Activated naive CD4-positive, alpha-beta T cell (primary cell): ENCODE measurements at regions not wholly inside any gene's neighbourhood (a gene's known extent, or its start where the extent isn't known, plus 50 kb on each side); places are given as distances from the start of the nearest gene placed in this dataset.

Experiments
- DNase-seq, 4 experiments: peaks; one replicate each; lab custom pipeline; 2025; lab: John Stamatoyannopoulos, UW

DNA sequence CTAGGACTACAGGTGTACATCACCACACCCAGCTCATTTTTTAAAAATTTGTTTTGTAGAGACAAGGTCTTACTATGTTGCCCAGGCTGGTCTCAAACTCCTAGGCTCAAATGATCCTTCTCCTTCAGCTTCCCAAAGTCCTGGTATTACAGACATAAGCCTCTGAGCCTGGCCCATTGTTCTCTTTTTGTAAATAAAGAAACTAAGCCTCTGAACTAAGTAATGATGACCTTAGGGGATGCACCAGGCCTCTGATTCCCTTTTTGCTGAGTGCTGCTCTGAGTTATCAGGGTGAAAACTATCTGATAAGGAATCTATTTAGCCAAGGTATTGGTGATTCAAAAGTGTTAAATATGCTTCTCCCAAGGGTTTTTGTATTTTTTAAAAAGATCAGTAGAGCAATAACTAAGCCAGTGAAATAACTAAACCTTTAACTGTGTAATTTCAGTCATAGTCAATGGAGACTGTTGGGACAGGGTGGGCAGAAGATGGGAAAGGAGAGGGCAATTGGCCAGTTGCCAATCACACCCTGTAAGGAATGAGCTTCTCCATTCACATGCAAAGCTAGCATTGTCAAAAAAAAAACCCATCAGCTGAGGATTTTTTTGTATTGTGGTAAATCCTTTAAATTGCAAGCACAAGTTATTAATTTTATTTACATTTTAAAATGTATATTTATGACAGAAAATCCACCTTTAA is 194.8 kb upstream of the PFN2 start:
- no peak for DNase-seq

DNA sequence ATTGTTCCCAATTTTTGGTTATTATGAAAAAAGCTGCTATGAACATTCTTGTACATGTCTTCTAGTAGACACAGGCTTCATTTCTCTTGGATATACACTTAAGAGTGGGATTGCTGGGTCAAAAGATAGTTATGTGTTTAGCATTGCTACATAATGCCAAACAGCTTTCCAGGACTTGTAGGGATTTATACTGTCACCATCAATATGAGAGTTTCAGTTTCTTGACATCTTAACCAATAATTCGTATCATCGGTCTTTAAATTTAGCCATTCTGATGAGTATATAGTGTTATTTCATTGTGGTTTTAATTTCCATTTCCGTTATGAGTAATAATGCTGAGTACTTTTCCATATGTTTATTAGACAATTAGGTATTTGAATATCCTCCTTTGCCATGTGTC is 190.3 kb upstream of the PFN2 start:
- no peak for DNase-seq

- DNase-seq, result no peak
Observed at GRCh38 chr3:150158943-150159625, 188.4 kb upstream of the PFN2 start.

DNA sequence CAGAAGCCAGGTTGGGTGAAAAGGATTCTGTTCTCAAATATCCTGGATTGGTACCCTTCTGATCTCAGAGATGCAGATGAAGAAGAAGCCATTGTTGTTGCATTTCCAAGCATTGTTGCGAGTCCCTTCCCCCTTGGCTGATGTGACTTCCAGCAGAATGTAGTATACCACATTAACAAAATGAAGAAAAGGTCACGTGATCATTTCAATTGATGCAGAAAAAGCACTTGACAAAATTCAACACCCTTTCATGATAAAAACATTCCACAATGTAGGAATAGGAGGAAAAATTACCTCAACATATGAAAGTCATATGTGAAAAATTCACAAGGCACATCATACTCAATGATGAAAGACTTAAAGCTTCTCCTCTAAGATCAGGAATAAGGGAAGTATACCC is 181.9 kb upstream of the PFN2 start:
- DNase-seq, result no peak

DNA sequence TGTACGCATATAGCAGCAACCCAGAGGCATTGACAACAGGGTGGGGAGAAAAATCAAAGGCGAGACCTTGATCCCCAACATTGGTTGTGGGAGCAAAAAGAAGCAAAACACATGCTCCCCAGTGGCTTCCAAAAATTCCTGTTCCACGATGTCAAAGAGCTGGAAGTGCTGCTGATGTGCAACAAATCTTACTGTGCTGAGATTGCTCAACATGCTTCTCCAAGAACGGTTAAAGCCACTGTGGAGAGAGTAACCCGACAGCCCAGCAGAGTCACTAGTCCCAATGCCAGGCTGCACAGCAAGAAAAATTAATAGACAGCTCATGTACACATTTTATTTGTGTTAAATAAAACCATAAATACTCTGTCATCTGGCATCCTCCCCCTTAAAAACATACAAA is 179.9 kb upstream of the PFN2 start:
- DNase-seq, result no peak

GRCh38 chr3:150149651-150150051 is 179.0 kb upstream of the PFN2 start:
- DNase-seq, result no peak

GRCh38 chr3:150148227-150148626 is 177.5 kb upstream of the PFN2 start:
- no peak for DNase-seq

DNA sequence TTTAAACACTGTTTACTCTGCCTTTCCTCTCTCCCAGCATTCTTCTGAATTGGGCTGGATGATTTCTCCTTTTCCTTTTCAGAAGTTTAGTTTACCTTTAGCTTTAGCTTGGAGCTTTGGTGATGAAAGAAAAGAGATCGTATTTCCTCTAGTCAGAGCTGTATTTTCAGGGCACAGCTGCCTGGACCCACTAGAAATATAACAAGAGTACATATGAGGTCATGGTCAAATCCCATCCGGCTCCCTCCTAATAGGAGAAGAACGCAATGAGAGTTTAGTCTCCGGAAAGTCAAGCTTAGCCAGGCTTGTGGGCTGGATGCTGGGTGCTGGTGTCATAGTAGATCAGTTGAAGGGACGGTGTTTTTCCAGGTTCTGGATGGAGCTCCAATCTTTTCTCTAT is 177.1 kb upstream of the PFN2 start:
- no peak for DNase-seq

DNA sequence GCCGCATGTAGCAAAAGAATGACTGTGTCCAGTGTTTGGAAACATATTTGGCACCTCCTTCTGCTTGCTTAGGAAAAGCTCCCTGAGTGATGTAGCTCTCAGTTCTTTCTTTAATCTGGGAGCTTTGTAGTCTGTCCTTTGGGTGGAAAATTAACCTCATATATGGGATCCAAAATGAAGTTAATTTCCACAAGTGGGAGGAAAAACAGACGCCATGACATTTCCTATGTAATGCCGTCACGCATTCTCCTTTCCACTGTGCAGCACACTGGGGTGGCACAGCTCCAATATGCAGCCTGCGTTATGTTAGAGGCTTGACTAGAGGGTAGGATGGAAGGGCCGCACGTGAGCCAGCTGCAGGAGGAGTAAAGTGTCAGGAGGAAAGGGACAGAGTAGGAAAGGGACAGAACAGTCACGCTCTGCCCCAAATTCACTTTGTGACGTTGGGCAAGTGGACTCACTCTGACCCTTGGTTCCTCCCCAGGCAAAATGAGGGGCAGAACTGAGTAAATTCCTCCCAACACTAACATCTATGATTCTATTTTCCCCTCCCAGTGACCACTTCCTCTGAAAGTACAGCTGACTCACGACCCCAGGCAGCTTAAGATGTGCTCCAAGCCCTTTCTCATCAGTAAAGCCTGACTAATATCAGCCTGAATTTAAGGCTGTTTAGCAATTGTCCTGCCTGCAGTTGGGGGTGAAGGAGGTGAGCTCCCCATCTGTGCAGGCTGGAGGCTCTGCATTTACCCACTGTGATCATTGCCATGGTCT is 176.5 kb upstream of the PFN2 start:
- DNase-seq, result no peak

- no peak for DNase-seq
Observed at GRCh38 chr3:150145659-150146058, 175.0 kb upstream of the PFN2 start.

GRCh38 chr3:150144191-150144708 is 173.6 kb upstream of the PFN2 start:
- no peak for DNase-seq

GRCh38 chr3:150142936-150143335 is 172.2 kb upstream of the PFN2 start:
- DNase-seq, result no peak

DNA sequence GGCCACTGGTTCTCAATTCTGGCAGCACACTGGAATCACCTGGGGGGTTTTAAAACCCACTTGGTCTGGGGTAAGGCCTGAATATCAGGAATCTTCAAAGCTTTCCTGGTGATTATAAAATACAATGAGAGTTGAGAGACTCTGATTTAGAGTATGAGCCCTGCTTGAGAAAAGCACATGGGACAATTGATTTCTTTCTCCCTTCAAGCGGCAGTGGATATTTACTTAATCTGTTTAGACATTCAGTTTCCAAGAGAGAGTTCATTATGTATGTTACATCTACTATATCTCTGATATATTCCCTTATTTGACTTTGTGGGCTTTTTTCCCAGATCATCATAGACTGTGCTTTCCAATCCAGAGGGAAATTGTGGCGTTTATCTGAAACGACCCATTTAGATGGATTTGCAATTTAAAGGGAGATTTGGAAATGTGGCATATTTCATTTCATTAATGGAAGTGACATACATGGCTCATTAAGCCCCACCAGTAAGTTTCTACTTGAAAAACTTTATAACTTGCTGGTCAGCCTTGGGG is 171.2 kb upstream of the PFN2 start:
- no peak for DNase-seq

- DNase-seq, result no peak
Observed at GRCh38 chr3:150140614-150141321, 170.1 kb upstream of the PFN2 start.

GRCh38 chr3:150138824-150139223 is 168.1 kb upstream of the PFN2 start:
- no peak for DNase-seq

DNA sequence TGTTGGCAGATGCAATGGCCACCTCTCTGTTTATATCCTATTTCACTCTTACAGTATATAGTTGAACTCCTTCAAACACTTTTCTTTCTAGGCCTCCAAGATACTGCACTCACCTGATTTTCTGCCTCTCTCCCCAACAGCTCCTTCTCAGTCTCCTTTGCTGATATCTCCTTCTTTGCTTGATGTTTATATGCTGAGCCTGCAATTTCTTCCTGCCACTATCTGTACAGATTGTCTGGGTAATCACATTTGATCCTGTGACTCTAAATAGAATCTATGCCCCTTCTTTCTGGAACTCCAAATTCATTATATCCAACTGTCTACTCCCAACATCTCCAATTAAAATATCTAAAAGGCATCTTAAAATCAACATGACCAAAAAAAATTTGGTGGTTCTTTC is 165.5 kb upstream of the PFN2 start:
- no peak for DNase-seq

DNA sequence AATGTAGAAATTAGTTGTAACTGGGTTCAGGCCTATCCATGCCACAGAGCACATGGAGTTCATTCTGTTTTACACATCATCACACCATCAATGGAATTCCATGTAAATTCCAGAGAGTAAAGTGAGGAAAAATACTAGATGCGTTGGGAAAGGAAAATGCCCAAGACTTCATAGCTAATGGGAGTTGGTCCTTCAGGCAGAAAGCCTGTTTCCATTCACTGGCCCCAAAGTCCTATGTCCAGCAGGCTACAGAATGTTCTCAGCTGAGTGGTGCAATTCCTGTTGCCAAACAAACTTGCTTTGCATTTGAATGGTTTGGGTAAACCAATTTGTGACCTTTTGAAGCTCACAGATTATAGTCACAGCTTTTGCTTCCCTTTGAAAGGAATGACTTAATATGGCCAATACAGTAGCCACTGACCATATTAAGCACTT is 164.6 kb upstream of the PFN2 start:
- DNase-seq, result no peak

DNA sequence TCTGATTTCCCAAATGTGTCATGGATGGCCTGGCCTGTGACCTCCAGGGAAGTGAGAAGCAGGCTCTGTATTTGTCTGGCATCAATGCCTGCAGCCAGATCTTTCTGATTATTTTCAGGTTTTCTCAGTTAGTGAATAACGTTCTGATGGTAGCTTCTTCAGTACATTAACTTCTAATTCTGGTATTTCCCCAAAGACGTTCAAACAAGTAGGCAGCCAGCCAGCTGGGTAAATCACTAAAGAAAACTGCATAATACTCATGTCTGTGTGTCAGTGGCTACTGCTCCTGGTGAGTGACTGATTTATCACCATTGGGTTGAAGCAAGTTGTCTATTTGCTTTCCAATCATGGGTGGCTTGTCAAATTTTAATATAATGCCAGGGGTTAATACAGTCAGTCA is 162.6 kb upstream of the PFN2 start:
- DNase-seq, result no peak

DNA sequence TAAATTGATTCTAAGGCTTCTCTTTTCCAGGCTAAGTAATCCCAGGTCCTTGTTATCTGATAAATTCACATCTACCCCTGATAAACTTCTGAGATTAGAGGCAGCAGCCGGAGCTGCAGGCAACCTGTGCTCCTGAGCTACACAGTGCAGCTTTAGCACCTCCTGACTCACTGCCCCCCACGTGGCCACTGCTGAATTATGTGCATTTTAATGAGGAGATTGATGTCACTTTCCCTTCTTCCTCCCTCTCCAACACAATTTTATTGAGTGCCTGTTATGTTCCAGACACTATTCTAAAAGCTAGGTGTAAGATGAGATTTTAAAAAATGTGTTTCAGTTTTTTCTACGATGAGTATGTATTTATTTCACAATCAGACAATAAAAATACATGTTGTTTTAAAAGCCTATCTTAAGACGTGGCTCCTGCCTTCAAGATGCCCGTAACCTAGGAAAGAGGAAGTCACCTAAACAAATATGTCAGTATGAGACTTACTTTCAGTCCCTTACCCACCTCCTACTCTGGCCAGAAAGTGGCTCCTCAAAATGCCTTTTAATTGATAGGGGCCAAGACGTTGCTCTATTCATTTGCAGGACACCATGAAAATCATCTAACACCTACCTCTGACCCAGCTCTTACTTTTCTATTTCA is 161.5 kb upstream of the PFN2 start:
- no peak for DNase-seq

GRCh38 chr3:150131663-150132062 is 161.0 kb upstream of the PFN2 start:
- DNase-seq, result no peak

DNA sequence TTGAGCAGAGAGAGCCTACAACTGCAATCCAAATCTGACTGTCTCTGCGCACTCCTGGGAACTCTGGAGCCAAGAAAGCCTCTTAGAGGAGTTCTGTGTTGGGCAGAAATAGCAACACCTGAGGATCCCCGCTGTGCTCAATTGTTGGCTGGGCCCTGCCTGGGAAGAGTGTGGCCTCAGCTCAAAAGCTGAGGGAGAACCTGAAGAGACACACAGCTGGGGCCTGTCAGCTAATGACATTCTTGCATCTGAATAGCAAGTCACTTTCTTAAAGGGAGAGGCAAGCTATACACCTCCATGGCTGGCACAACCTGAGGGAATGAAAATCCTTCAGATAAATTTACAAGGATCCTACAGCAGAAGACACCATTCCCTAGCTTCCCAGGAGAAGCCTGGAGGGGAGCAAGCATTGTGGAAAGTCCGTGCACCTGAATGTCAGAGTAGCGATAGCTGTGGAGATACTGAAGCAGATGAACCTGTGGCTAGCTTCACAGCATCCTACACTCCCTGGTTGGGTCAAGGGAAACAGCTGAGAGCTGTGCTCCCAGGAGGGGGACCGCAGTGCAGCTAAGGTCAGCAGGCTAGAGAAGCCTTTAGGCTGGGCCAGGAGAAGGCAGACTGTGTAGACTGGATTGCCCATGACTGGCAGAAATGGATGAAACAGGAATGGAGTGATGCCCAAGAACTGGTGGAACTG is 159.9 kb upstream of the PFN2 start:
- DNase-seq, result no peak
